ENCODE measurements at regions not wholly inside any gene's neighbourhood (a gene's known extent, or its start where the extent isn't known, plus 50 kb on each side); places are given as distances from the start of the nearest gene placed in this dataset.

GRCh38 chr13:110057052-110057451 is 249.9 kb downstream of the COL4A1 start:
- TF ChIP-seq EZH2 (IDR thresholded peaks at IDR 0.05; ENCODE audit: insufficient read depth, poor library complexity, severe bottlenecking) (no peak), EZH2phosphoT487 (IDR thresholded peaks at IDR 0.05; ENCODE audit: insufficient read depth, low read depth) (no peak)

Data from GM23248 (cell line).